ENCODE measurements at regions not wholly inside any gene's neighbourhood (a gene's known extent, or its start where the extent isn't known, plus 50 kb on each side); places are given as distances from the start of the nearest gene placed in this dataset.
A peak's percentile ranks its signal among the peaks of the same experiment; 100 is the strongest.

DNA sequence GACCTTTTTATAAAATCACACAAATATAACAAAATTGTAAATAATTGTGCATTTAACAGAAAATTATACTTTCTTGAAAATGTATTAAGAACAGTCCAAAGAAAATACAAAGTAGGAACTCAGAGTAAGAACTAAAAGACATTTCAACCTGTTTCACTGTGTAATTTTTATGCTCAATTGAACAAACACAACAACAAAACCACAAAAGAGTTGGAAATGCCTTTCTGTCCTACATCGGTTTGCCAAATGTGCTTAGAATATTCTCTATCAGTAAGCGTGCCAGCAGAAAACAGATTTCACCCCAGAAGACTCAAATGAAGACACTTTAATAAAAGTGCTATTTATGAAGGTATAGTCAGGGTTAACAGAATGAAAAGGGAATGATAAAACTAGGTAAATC, 592.1 kb downstream of the PRELID2 start:
- ChIA-PET POLR2A (no interaction called here), CTCF (interaction anchor here (0.6 to 1.2 kb wide), 2 partner anchors 13 to 642 kb away, joined by 4 read pairs; no protein-coding TSS in a partner anchor)
- no peak for DNase-seq (ENCODE audit: low read depth)
- Histone ChIP-seq H3K4me3 (ENCODE audit: low read depth, low read length) (no peak overlapping the region), H3K36me3 (ENCODE audit: control insufficient read depth, insufficient read depth, low read length) (no peaks in the 10 kb centered on the region), H3K27me3 (ENCODE audit: control insufficient read depth, insufficient read depth, low read length) (no peaks in the 10 kb centered on the region)
- TF ChIP-seq, protein P1, sequence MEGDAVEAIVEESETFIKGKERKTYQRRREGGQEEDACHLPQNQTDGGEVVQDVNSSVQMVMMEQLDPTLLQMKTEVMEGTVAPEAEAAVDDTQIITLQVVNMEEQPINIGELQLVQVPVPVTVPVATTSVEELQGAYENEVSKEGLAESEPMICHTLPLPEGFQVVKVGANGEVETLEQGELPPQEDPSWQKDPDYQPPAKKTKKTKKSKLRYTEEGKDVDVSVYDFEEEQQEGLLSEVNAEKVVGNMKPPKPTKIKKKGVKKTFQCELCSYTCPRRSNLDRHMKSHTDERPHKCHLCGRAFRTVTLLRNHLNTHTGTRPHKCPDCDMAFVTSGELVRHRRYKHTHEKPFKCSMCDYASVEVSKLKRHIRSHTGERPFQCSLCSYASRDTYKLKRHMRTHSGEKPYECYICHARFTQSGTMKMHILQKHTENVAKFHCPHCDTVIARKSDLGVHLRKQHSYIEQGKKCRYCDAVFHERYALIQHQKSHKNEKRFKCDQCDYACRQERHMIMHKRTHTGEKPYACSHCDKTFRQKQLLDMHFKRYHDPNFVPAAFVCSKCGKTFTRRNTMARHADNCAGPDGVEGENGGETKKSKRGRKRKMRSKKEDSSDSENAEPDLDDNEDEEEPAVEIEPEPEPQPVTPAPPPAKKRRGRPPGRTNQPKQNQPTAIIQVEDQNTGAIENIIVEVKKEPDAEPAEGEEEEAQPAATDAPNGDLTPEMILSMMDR (IDR thresholded peaks at IDR 0.05; ENCODE audit: insufficient read depth, low read depth, low read length) = no peak

DNA sequence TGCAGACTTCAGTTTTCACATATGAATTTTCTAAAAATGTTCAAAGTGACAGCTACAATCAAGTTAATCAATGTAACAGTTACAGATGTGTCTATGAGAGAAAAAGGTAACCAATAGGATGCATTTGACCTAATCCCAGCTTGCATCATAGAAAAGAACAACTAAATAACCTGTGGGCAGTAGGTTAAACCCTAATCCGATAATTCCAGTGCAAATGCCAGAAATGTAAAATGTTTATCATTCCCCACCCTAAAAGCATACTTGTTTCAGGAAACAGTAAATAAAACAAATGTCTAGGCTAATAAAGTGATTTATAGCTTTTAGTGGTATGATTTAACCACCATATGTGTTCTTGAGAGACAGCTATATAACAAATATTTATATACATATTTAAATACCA, 592.6 kb downstream of the PRELID2 start:
- POLR2A ChIA-PET = no interaction called here
- CTCF ChIA-PET = interaction anchor here (0.6 kb wide), 1 partner anchor 643 kb away, joined by 4 read pairs; no protein-coding TSS in a partner anchor
- TF ChIP-seq, protein P1 (IDR thresholded peaks at IDR 0.05; ENCODE audit: insufficient read depth, low read depth, low read length) = no peak
- no peaks in the 10 kb centered on the region for H3K36me3 ChIP-seq (ENCODE audit: control insufficient read depth, insufficient read depth, low read length)
- no peak overlapping the region for H3K4me3 ChIP-seq (ENCODE audit: low read depth, low read length)
- no peaks in the 10 kb centered on the region for H3K27me3 ChIP-seq (ENCODE audit: control insufficient read depth, insufficient read depth, low read length)
- DNase-seq (ENCODE audit: low read depth) = no peak

DNA sequence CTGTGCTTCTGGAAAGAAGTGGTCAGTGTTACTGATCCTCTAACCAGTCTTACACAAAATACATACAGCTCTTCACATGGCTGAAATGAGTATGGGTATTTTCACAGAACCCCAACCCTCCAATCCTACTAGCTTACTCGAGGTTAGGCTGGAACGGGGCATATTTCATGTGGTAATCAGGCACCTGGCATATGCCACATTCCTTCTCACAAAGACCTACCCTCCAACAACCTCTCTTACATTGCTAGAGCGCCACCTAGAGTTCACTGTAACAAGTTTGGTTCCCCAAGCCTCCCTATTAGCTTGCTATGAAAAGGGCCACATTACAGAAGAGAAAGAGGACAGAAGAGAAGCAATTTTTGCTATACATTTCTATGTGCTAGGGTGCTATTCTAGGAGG, 597.3 kb downstream of the PRELID2 start:
- ChIA-PET POLR2A (no interaction called here), CTCF (interaction anchor here (0.8 to 1.5 kb wide), 5 partner anchors 9 to 1034 kb away, joined by 3 to 9 read pairs (median 3); no protein-coding TSS in a partner anchor)
- no peak overlapping the region for H3K4me3 ChIP-seq (ENCODE audit: low read depth, low read length)
- no peaks in the 10 kb centered on the region for H3K36me3 ChIP-seq (ENCODE audit: control insufficient read depth, insufficient read depth, low read length)
- H3K27me3 ChIP-seq (ENCODE audit: control insufficient read depth, insufficient read depth, low read length) = no peaks in the 10 kb centered on the region
- DNase-seq (ENCODE audit: low read depth) = no peak
- TF ChIP-seq, protein P1 (IDR thresholded peaks at IDR 0.05; ENCODE audit: insufficient read depth, low read depth, low read length) = peak; percentile 29; the same call in 1 of the 2 replicates

DNA sequence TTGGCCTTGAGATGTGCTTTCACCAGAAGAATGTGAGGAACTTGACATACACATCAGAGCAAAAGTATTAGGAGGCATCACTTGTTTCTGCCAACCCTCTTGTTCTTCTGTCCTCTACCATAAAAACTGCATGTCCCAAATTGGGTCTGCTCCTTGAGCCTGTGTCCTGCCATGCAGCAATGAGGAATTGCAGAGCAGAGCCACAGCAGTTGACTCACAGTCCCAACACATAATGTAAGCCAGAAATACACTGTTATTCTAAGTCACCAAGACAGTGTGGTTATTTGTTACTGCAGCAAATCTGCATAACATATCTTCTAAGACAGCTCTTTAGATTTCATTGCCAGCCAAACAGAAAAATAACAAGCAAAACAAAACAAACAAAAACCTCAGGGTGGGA, 598.2 kb downstream of the PRELID2 start:
- Histone ChIP-seq H3K27me3 (ENCODE audit: control insufficient read depth, insufficient read depth, low read length) (no peaks in the 10 kb centered on the region), H3K4me3 (ENCODE audit: low read depth, low read length) (no peak overlapping the region), H3K36me3 (ENCODE audit: control insufficient read depth, insufficient read depth, low read length) (no peaks in the 10 kb centered on the region)
- TF ChIP-seq, protein P1 (IDR thresholded peaks at IDR 0.05; ENCODE audit: insufficient read depth, low read depth, low read length) = no peak
- CTCF ChIA-PET = interaction anchor here (0.9 to 1.5 kb wide), 2 partner anchors 12 to 15 kb away, joined by 3 read pairs; no protein-coding TSS in a partner anchor
- DNase-seq (ENCODE audit: low read depth) = no peak
- POLR2A ChIA-PET = no interaction called here

DNA sequence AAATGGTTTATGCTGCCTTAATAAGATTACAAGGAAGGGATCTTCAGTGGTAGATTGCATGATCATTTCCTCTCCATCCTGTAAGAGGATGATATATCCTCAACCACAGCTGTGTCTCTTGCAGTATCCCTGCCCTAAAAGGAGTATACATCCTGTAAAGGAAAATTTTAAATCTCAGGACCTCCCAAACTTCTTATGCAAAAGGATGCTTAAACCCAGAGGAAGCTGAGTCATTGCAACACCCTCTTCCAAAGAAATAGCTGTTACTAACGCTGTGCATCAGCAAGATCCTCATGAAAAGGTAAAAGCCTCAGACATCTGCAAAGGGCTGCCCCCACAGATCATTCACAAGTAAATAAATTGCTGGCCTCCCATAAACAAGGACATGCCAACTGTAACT, 599.0 kb downstream of the PRELID2 start:
- ChIA-PET POLR2A (no interaction called here), CTCF (no interaction called here)
- DNase-seq (ENCODE audit: low read depth) = no peak
- Histone ChIP-seq H3K27me3 (ENCODE audit: control insufficient read depth, insufficient read depth, low read length) (no peaks in the 10 kb centered on the region), H3K36me3 (ENCODE audit: control insufficient read depth, insufficient read depth, low read length) (no peaks in the 10 kb centered on the region), H3K4me3 (ENCODE audit: low read depth, low read length) (no peak overlapping the region)
- TF ChIP-seq, protein P1 (IDR thresholded peaks at IDR 0.05; ENCODE audit: insufficient read depth, low read depth, low read length) = no peak
